ENCODE measurements at regions not wholly inside any gene's neighbourhood (a gene's known extent, or its start where the extent isn't known, plus 50 kb on each side); places are given as distances from the start of the nearest gene placed in this dataset.

DNA sequence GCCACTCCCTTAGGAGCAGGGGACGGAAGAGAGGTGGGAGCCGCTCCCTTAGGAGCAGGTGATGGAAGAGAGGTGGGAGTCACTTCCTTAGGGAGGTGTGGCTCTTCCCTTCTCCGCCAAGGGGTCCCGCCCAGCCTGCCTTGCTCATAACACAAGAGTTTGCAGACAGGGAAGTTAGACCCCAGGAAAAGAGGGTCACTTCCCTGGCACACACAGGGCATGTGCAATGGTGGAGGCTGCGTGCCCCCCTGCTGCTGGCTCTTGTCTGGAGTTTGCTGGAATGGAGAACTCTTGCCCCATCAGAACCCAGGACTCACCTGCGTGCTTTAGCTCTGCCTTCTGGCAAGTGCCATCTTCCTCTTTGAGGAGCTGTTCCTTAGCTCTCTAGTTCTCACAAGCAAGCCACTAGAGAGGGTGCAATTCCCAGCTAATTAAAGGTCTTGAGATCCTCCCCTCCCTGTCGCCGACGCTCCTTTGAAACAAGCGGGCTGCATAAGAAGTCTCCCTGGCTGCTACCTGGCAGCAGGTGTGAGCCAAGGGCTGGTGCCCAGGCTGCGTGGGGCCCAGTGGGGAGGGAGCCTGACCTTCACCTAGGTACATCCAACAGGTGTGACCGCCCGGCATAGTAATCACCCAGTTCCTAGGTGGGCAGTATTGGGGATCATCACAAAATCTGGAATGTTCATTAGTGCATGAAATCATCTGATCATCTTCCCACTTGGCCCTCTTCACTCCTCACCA lies 281.6 kb downstream of the ZNF536 start:
- TF ChIP-seq, protein P1, sequence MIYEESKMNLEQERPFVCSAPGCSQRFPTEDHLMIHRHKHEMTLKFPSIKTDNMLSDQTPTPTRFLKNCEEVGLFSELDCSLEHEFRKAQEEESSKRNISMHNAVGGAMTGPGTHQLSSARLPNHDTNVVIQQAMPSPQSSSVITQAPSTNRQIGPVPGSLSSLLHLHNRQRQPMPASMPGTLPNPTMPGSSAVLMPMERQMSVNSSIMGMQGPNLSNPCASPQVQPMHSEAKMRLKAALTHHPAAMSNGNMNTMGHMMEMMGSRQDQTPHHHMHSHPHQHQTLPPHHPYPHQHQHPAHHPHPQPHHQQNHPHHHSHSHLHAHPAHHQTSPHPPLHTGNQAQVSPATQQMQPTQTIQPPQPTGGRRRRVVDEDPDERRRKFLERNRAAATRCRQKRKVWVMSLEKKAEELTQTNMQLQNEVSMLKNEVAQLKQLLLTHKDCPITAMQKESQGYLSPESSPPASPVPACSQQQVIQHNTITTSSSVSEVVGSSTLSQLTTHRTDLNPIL (CRISPR knock-in tag; IDR thresholded peaks at IDR 0.05; ENCODE audit: low read depth): no peak
- no peak for TF ChIP-seq ARNTL (CRISPR knock-in tag; IDR thresholded peaks at IDR 0.05; ENCODE audit: borderline replicate concordance, low read depth)
- TF ChIP-seq, protein P2, sequence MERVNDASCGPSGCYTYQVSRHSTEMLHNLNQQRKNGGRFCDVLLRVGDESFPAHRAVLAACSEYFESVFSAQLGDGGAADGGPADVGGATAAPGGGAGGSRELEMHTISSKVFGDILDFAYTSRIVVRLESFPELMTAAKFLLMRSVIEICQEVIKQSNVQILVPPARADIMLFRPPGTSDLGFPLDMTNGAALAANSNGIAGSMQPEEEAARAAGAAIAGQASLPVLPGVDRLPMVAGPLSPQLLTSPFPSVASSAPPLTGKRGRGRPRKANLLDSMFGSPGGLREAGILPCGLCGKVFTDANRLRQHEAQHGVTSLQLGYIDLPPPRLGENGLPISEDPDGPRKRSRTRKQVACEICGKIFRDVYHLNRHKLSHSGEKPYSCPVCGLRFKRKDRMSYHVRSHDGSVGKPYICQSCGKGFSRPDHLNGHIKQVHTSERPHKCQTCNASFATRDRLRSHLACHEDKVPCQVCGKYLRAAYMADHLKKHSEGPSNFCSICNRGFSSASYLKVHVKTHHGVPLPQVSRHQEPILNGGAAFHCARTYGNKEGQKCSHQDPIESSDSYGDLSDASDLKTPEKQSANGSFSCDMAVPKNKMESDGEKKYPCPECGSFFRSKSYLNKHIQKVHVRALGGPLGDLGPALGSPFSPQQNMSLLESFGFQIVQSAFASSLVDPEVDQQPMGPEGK (CRISPR knock-in tag; IDR thresholded peaks at IDR 0.05; ENCODE audit: borderline replicate concordance): no peak
- TF ChIP-seq RARB (CRISPR knock-in tag; IDR thresholded peaks at IDR 0.05): no peak
- TF ChIP-seq ZFP3 (CRISPR knock-in tag; IDR thresholded peaks at IDR 0.05): no peak
- TF ChIP-seq, protein P3, sequence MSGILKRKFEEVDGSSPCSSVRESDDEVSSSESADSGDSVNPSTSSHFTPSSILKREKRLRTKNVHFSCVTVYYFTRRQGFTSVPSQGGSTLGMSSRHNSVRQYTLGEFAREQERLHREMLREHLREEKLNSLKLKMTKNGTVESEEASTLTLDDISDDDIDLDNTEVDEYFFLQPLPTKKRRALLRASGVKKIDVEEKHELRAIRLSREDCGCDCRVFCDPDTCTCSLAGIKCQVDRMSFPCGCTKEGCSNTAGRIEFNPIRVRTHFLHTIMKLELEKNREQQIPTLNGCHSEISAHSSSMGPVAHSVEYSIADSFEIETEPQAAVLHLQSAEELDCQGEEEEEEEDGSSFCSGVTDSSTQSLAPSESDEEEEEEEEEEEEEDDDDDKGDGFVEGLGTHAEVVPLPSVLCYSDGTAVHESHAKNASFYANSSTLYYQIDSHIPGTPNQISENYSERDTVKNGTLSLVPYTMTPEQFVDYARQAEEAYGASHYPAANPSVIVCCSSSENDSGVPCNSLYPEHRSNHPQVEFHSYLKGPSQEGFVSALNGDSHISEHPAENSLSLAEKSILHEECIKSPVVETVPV (CRISPR knock-in tag; IDR thresholded peaks at IDR 0.05): no peak
- TF ChIP-seq SNAI2 (CRISPR knock-in tag; IDR thresholded peaks at IDR 0.05): no peak

Data from SK-N-SH treated with all-trans-retinoic acid at 6 μM for 48 hours (cell line).